Transverse colon (tissue), 4 donors: ENCODE measurements at regions not wholly inside any gene's neighbourhood (a gene's known extent, or its start where the extent isn't known, plus 50 kb on each side); places are given as distances from the start of the nearest gene placed in this dataset.

Experiments
- CTCF ChIP-seq, 5 experiments: fragments of 200-600 bp in 3 of 5; fragments of 450-650 bp in 2 of 5; sonication (generic) in 3 of 5; IDR thresholded peaks; 1 replicate in 2 of 5; 2 replicates in 3 of 5; pipeline ENCODE4 v1.5.1; 2016 to 2017; ENCODE audit warnings: antibody characterized with exemption in 5 of 5, inconsistent platforms in 3 of 5, mild to moderate bottlenecking in 2 of 5, moderate library complexity in 1 of 5
- EP300 ChIP-seq: sonication (generic); formaldehyde crosslinking; IDR thresholded peaks from one replicate; pipeline ENCODE4 v1.6.1; 2017; ENCODE audit warnings: antibody characterized with exemption, low read depth
- POLR2A ChIP-seq: fragments of 450-650 bp; IDR thresholded peaks from one replicate; pipeline ENCODE4 v1.6.1; 2016; ENCODE audit warnings: antibody characterized with exemption, mild to moderate bottlenecking, moderate library complexity
- POLR2AphosphoS5 ChIP-seq, 3 donors: sonication (generic); formaldehyde crosslinking; IDR thresholded peaks; one replicate each; pipeline ENCODE4 v1.6.1; 2016; ENCODE audit warnings: antibody characterized with exemption in 3 of 3

DNA sequence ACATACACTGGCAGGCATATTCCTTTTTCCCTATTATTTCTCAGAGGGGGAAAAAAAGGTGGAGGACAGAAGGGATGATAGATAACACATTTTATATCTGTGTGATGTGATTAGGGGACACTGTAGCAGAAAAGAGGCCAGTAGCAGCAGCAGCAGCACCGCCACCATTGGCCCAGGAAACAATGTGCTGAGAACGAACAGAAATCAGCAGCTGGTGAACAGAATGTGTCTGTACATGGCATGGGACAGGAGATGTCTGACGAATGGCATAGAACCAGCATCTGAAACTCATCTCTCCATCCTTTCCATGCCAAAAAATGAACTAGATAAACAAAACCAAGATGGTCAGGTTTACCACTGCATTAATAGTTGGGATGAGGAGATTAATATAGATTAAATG lies 936.1 kb upstream of the ACVR2A start:
- TF ChIP-seq CTCF (IDR thresholded peaks at IDR 0.05) (no peak), POLR2A (no peak), POLR2AphosphoS5 (IDR thresholded peaks at IDR 0.05) (no peak), EP300 (no peak)
